ENCODE measurements at regions not wholly inside any gene's neighbourhood (a gene's known extent, or its start where the extent isn't known, plus 50 kb on each side); places are given as distances from the start of the nearest gene placed in this dataset.
"Not testable (repeated sequence)": the region's sequence is repeated elsewhere in the genome, so short reads cannot be mapped to it uniquely, and the experiment has no call there.

GRCh38 chr5:51996356-51996861, 613.2 kb downstream of the ISL1 start:
- WGBS, 10 experiments, result 0 to 88% (median 33%) methylated on average over 1 of the region's 1 CpG; no CpG with 5 or more reads in 3 of the 10 experiments
- no peak overlapping the region for H3K27ac ChIP-seq
- in situ Hi-C loops (cut with MboI; ENCODE audit: low pct_unique_long_range_greater_than_20kb in 2 of 9, low sequenced_read_pairs in 9 of 9, unreplicated experiment in 9 of 9), result loop anchor here in 1 of 9 experiments (25.0 kb wide), 1 partner anchor 1034 kb away; no protein-coding TSS in a partner anchor

DNA sequence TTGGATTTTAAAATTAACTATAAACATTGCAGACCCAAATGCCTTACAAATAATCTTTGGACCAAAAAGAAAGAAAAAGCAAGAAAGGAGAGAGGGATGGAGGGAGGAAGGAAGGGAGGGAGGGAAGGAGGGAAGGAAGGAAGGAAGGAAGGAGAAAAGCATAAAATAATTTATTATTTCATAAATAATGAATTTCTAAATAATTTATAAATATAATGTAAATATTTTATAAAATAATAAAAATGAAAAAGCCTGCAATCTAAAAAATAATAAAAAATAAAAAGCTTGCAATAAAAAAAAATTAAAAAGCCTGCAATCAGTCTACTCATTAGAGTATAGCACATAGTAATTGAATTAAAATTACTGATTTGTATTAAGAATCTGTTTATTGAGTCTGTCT, 614.3 kb downstream of the ISL1 start:
- in situ Hi-C loops (cut with MboI; ENCODE audit: low pct_unique_long_range_greater_than_20kb in 2 of 9, low sequenced_read_pairs in 9 of 9, unreplicated experiment in 9 of 9), result loop anchor here in 1 of 9 experiments (25.0 kb wide), 1 partner anchor 1035 kb away; no protein-coding TSS in a partner anchor
- no peak for ATAC-seq (replicated peaks in 6 of 8)
- Histone ChIP-seq H3K27ac (no peak overlapping the region), H3K4me3 (no peak overlapping the region), H3K4me1 (replicated peaks in 1 of 2) (peaks cover 2 to 5% of the 10 kb centered on the region in 2 donors)

More at GRCh38 chr5:51996356-51996861, 613.2 kb downstream of the ISL1 start:
- no peak overlapping the region for H3K4me3 ChIP-seq
- no peak for ATAC-seq (replicated peaks in 6 of 8)
- H3K4me1 ChIP-seq (replicated peaks in 1 of 2), result peaks cover 2 to 5% of the 10 kb centered on the region in 2 donors

- peaks cover 2 to 5% of the 10 kb centered on the region in 2 donors for H3K4me1 ChIP-seq (replicated peaks in 1 of 2)
- no peak overlapping the region for H3K4me3 ChIP-seq
- peak; percentile 33 to 99 (median 84) for ATAC-seq (replicated peaks in 6 of 8)
- no peak overlapping the region for H3K27ac ChIP-seq
- WGBS, 10 experiments, result 0 to 80% (median 40%) methylated on average over 1 to 2 of the region's 2 CpGs; no CpG with 5 or more reads in 1 of the 10 experiments
- in situ Hi-C loops (cut with MboI; ENCODE audit: low pct_unique_long_range_greater_than_20kb in 2 of 9, low sequenced_read_pairs in 9 of 9, unreplicated experiment in 9 of 9), result loop anchor here in 1 of 9 experiments (25.0 kb wide), 1 partner anchor 1036 kb away; no protein-coding TSS in a partner anchor
Measured at GRCh38 chr5:51997949-51998348, 614.7 kb downstream of the ISL1 start.

DNA sequence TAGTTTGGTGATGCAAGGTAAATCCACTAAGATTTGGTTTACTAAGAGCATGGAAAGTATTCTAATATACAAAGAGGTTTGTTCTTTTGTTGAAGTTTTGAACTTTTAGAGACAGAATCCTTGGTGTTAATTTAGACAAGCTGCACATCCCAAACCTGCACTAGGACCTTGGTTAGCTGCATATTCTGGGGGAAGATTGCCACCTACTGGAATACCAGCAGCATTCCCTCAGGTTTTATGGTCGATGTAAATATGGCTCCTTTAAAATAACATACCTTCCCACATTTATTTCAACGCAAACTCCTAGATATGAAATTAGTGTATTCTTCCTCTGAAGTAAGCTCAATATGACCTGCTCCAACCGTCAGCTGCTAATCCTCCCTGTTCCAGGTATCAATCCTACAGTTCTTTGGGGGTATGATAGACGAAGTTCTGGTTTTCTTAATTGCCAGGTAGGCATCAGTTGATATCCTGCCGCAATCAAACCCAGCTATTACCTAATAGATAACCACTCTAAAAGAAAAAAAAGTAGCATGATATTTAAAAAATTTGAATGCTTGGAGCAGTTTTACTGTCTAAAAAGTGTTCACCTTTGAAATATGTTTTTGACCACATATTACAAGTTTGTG, 624.1 kb downstream of the ISL1 start:
- peaks cover 0 to 11% of the 10 kb centered on the region in 2 donors for H3K4me1 ChIP-seq (replicated peaks in 1 of 2)
- in situ Hi-C loops (cut with MboI; ENCODE audit: low pct_unique_long_range_greater_than_20kb in 2 of 9, low sequenced_read_pairs in 9 of 9, unreplicated experiment in 9 of 9), result loop anchor here in 6 of 9 experiments (10.0 to 25.0 kb wide), 5 partner anchors 620 to 1045 kb away; partner anchors contain the start of gene ISL1 (in 2 of the 6)
- WGBS, 10 experiments, result 16 to 92% (median 44%) methylated on average over 2 to 5 of the region's 5 CpGs; no CpG with 5 or more reads in 1 of the 10 experiments
- no peak overlapping the region for H3K27ac ChIP-seq
- peak; percentile 62 to 91 (median 68) for ATAC-seq (replicated peaks in 6 of 8)
- H3K4me3 ChIP-seq, result no peak overlapping the region

GRCh38 chr5:52010454-52010853, 627.2 kb downstream of the ISL1 start:
- peak in 5 of 8 experiments; percentile 9 to 79 (median 69) for ATAC-seq (replicated peaks in 6 of 8)
- H3K27ac ChIP-seq, result no peak overlapping the region
- H3K4me1 ChIP-seq (replicated peaks in 1 of 2), result peaks cover 4 to 11% of the 10 kb centered on the region in 2 donors
- in situ Hi-C loops (cut with MboI; ENCODE audit: low pct_unique_long_range_greater_than_20kb in 2 of 9, low sequenced_read_pairs in 9 of 9, unreplicated experiment in 9 of 9), result loop anchor here in 5 of 9 experiments (25.0 kb wide), 3 partner anchors 623 to 1048 kb away; partner anchors contain the start of gene ISL1 (in 1 of the 5)
- H3K4me3 ChIP-seq, result no peak overlapping the region
- 7 to 67% (median 41%) methylated on average over 1 to 2 of the region's 2 CpGs; no CpG with 5 or more reads in 2 of the 10 experiments for WGBS, 10 experiments

DNA sequence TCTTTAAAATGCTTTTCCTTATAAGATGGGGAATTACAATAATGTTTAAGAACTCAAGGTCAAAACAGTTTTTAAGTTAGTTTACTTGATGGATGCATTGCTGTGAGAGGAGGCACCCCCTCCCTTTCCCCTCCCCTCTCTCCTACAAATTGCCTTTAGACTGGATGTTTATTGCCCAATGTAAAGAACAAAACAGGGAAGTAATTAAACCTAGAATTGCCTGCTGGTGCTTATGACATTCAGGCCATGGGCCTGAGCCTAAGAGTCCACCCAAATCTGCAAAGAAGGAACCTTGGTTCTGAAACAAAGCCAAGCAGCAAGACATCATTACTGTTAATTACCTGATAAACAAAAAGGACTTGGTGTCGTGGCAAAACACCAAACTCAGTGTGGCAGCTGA, 630.3 kb downstream of the ISL1 start:
- Histone ChIP-seq H3K4me3 (no peak overlapping the region), H3K27ac (no peak overlapping the region), H3K4me1 (replicated peaks in 1 of 2) (peaks cover 4 to 26% of the 10 kb centered on the region in 2 donors)
- 0 to 82% (median 46%) methylated on average over 1 of the region's 1 CpG; no CpG with 5 or more reads in 4 of the 10 experiments for WGBS, 10 experiments
- no peak for ATAC-seq (replicated peaks in 6 of 8)
- in situ Hi-C loops (cut with MboI; ENCODE audit: low pct_unique_long_range_greater_than_20kb in 2 of 9, low sequenced_read_pairs in 9 of 9, unreplicated experiment in 9 of 9), result loop anchor here in 5 of 9 experiments (25.0 kb wide), 3 partner anchors 626 to 1051 kb away; partner anchors contain the start of gene ISL1 (in 1 of the 5)

- ATAC-seq (replicated peaks in 6 of 8), result peak in 5 of 8 experiments; percentile 47 to 57 (median 51)
- WGBS, 10 experiments, result 0 to 90% (median 78%) methylated on average over 1 to 5 of the region's 5 CpGs; no CpG with 5 or more reads in 3 of the 10 experiments
- Histone ChIP-seq H3K27ac (no peak overlapping the region), H3K4me1 (replicated peaks in 1 of 2) (peaks cover 4 to 18% of the 10 kb centered on the region in 2 donors), H3K4me3 (no peak overlapping the region)
- in situ Hi-C loops (cut with MboI; ENCODE audit: low pct_unique_long_range_greater_than_20kb in 2 of 9, low sequenced_read_pairs in 9 of 9, unreplicated experiment in 9 of 9), result loop anchor here in 5 of 9 experiments (25.0 kb wide), 3 partner anchors 628 to 1053 kb away; partner anchors contain the start of gene ISL1 (in 1 of the 5)
Measured at GRCh38 chr5:52015760-52016159, 632.5 kb downstream of the ISL1 start.

GRCh38 chr5:52017567-52017966, 634.3 kb downstream of the ISL1 start:
- in situ Hi-C loops (cut with MboI; ENCODE audit: low pct_unique_long_range_greater_than_20kb in 2 of 9, low sequenced_read_pairs in 9 of 9, unreplicated experiment in 9 of 9), result loop anchor here in 5 of 9 experiments (25.0 kb wide), 3 partner anchors 630 to 1055 kb away; partner anchors contain the start of gene ISL1 (in 1 of the 5)
- ATAC-seq (replicated peaks in 6 of 8), result no peak

GRCh38 chr5:52024359-52024758, 641.1 kb downstream of the ISL1 start:
- Histone ChIP-seq H3K4me3 (no peak overlapping the region), H3K4me1 (replicated peaks in 1 of 2) (no peaks in the 10 kb centered on the region), H3K27ac (no peak overlapping the region)
- 0 to 100% (median 60%) methylated on average over 1 to 3 of the region's 3 CpGs; no CpG with 5 or more reads in 3 of the 10 experiments for WGBS, 10 experiments
- in situ Hi-C loops (cut with MboI; ENCODE audit: low pct_unique_long_range_greater_than_20kb in 2 of 9, low sequenced_read_pairs in 9 of 9, unreplicated experiment in 9 of 9), result loop anchor here in 5 of 9 experiments (25.0 kb wide), 3 partner anchors 637 to 1062 kb away; partner anchors contain the start of gene ISL1 (in 1 of the 5)
- ATAC-seq (replicated peaks in 6 of 8), result no peak

More at GRCh38 chr5:52017567-52017966, 634.3 kb downstream of the ISL1 start:
- Histone ChIP-seq H3K4me1 (replicated peaks in 1 of 2) (peaks cover 4 to 15% of the 10 kb centered on the region in 2 donors), H3K4me3 (no peak overlapping the region), H3K27ac (no peak overlapping the region)
- WGBS, 10 experiments, result 0 to 27% (median 18%) methylated on average over 1 to 2 of the region's 2 CpGs; no CpG with 5 or more reads in 1 of the 10 experiments

DNA sequence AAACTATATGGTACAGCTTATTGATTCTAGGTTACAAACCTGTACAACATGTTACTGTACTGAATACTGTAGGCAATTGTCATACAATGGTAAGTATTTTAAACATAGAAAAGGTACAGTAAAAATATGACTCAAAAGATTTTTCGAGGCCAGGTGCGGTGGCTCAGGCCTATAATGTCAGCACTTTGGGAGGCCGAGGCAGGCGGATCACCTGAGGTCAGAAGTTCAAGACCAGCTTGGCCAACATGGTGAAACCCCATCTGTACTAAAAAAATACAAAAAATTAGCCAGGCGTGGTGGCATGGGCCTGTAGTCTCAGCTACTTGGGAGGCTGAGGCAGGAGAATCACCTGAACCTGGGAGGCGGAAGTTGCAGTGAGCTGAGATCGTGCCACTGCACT, 646.6 kb downstream of the ISL1 start:
- H3K4me3 ChIP-seq; H3K4me1 ChIP-seq (replicated peaks in 1 of 2); ATAC-seq (replicated peaks in 6 of 8); H3K27ac ChIP-seq; in situ Hi-C loops (cut with MboI; ENCODE audit: low pct_unique_long_range_greater_than_20kb in 2 of 9, low sequenced_read_pairs in 9 of 9, unreplicated experiment in 9 of 9): not testable (repeated sequence)
- 50 to 100% (median 86%) methylated on average over 2 to 6 of the region's 7 CpGs; no CpG with 5 or more reads in 1 of the 10 experiments for WGBS, 10 experiments

- no peak overlapping the region for H3K4me3 ChIP-seq
- WGBS, 10 experiments, result 7 to 100% (median 84%) methylated on average over 1 to 2 of the region's 2 CpGs
- H3K4me1 ChIP-seq (replicated peaks in 1 of 2), result peaks cover 0 to 38% of the 10 kb centered on the region in 2 donors
- in situ Hi-C loops (cut with MboI; ENCODE audit: low pct_unique_long_range_greater_than_20kb in 2 of 9, low sequenced_read_pairs in 9 of 9, unreplicated experiment in 9 of 9), result no loop called here
- no peak overlapping the region for H3K27ac ChIP-seq
- no peak for ATAC-seq (replicated peaks in 6 of 8)
Measured at GRCh38 chr5:52041842-52042241, 658.6 kb downstream of the ISL1 start.

GRCh38 chr5:52043137-52043536, 659.9 kb downstream of the ISL1 start:
- Histone ChIP-seq H3K4me1 (replicated peaks in 1 of 2) (peaks cover 0 to 38% of the 10 kb centered on the region in 2 donors), H3K27ac (no peak overlapping the region), H3K4me3 (no peak overlapping the region)
- WGBS, 10 experiments, result 8 to 100% (median 40%) methylated on average over 1 to 4 of the region's 4 CpGs; no CpG with 5 or more reads in 1 of the 10 experiments
- in situ Hi-C loops (cut with MboI; ENCODE audit: low pct_unique_long_range_greater_than_20kb in 2 of 9, low sequenced_read_pairs in 9 of 9, unreplicated experiment in 9 of 9), result no loop called here
- peak in 3 of 8 experiments; percentile 9 to 48 (median 41) for ATAC-seq (replicated peaks in 6 of 8)

DNA sequence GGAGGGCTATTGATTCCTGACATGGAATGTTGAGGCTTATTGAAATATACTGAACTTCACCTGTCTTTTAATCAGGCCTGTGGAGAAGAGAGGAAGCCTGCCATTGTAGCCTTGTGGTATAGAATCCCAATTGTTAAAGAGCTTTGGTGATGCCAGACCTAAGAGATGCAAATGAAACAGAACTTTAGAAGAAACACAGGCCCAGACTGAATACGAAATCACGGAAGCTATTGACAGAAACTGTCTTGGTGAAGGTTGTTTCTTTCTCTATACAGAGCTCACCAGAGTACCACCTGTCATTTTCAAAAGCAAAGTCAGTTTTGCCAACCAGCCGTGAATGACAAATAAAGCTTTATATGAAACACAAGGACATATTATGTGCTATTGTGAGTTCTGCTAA, 660.3 kb downstream of the ISL1 start:
- WGBS, 10 experiments, result 7 to 80% (median 28%) methylated on average over 1 to 3 of the region's 3 CpGs; no CpG with 5 or more reads in 1 of the 10 experiments
- H3K4me3 ChIP-seq, result no peak overlapping the region
- in situ Hi-C loops (cut with MboI; ENCODE audit: low pct_unique_long_range_greater_than_20kb in 2 of 9, low sequenced_read_pairs in 9 of 9, unreplicated experiment in 9 of 9), result no loop called here
- peak in 2 of 8 experiments; percentile 19 to 26 for ATAC-seq (replicated peaks in 6 of 8)
- H3K4me1 ChIP-seq (replicated peaks in 1 of 2), result peaks cover 0 to 38% of the 10 kb centered on the region in 2 donors
- H3K27ac ChIP-seq, result no peak overlapping the region

Data from motor neuron (in vitro differentiated cells).